ENCODE measurements at regions not wholly inside any gene's neighbourhood (a gene's known extent, or its start where the extent isn't known, plus 50 kb on each side); places are given as distances from the start of the nearest gene placed in this dataset.

GRCh38 chr18:28485210-28485801 lies 308.4 kb upstream of the CDH2 start:
- H3K27ac ChIP-seq: no peak overlapping the region
- H3K9me3 ChIP-seq (replicated peaks): no peaks in the 10 kb centered on the region
- H3K27me3 ChIP-seq (replicated peaks): no peaks in the 10 kb centered on the region
- no peak overlapping the region for H3K4me3 ChIP-seq
- DNase-seq (ENCODE audit: low read depth in 1 of 2, low spot score in 2 of 2): no peak
- no peaks in the 10 kb centered on the region for H3K36me3 ChIP-seq
- H3K4me1 ChIP-seq (replicated peaks): no peaks in the 10 kb centered on the region

GRCh38 chr18:28478531-28478930 lies 301.6 kb upstream of the CDH2 start:
- no peaks in the 10 kb centered on the region for H3K9me3 ChIP-seq (replicated peaks)
- no peak overlapping the region for H3K27ac ChIP-seq
- no peaks in the 10 kb centered on the region for H3K4me1 ChIP-seq (replicated peaks)
- DNase-seq (ENCODE audit: low read depth in 1 of 2, low spot score in 2 of 2): no peak
- no peak overlapping the region for H3K4me3 ChIP-seq
- H3K27me3 ChIP-seq (replicated peaks): no peaks in the 10 kb centered on the region
- no peaks in the 10 kb centered on the region for H3K36me3 ChIP-seq

GRCh38 chr18:28476302-28476701 lies 299.4 kb upstream of the CDH2 start:
- H3K27ac ChIP-seq: no peak overlapping the region
- H3K36me3 ChIP-seq: no peaks in the 10 kb centered on the region
- DNase-seq (ENCODE audit: low read depth in 1 of 2, low spot score in 2 of 2): no peak
- H3K27me3 ChIP-seq (replicated peaks): 0 out of 2 replicates have a peak, but pooled peaks cover 3% of the 10 kb centered on the region
- no peaks in the 10 kb centered on the region for H3K9me3 ChIP-seq (replicated peaks)
- H3K4me1 ChIP-seq (replicated peaks): no peaks in the 10 kb centered on the region
- no peak overlapping the region for H3K4me3 ChIP-seq

GRCh38 chr18:28469946-28470345 lies 293.0 kb upstream of the CDH2 start:
- no peaks in the 10 kb centered on the region for H3K9me3 ChIP-seq (replicated peaks)
- no peaks in the 10 kb centered on the region for H3K4me1 ChIP-seq (replicated peaks)
- 0 out of 2 replicates have a peak, but pooled peaks cover 3% of the 10 kb centered on the region for H3K27me3 ChIP-seq (replicated peaks)
- H3K4me3 ChIP-seq: no peak overlapping the region
- H3K27ac ChIP-seq: no peak overlapping the region
- H3K36me3 ChIP-seq: no peaks in the 10 kb centered on the region
- no peak for DNase-seq (ENCODE audit: low read depth in 1 of 2, low spot score in 2 of 2)

- 0 out of 2 replicates have a peak, but pooled peaks cover 3% of the 10 kb centered on the region for H3K27me3 ChIP-seq (replicated peaks)
- H3K36me3 ChIP-seq: no peaks in the 10 kb centered on the region
- H3K9me3 ChIP-seq (replicated peaks): no peaks in the 10 kb centered on the region
- DNase-seq (ENCODE audit: low read depth in 1 of 2, low spot score in 2 of 2): no peak
- H3K27ac ChIP-seq: no peak overlapping the region
- no peak overlapping the region for H3K4me3 ChIP-seq
- H3K4me1 ChIP-seq (replicated peaks): no peaks in the 10 kb centered on the region
These were observed 292.0 kb upstream of the CDH2 start for GRCh38 chr18:28468901-28469300.

- Histone ChIP-seq H3K9me3 (replicated peaks) (no peaks in the 10 kb centered on the region), H3K4me1 (replicated peaks) (no peaks in the 10 kb centered on the region), H3K36me3 (no peaks in the 10 kb centered on the region), H3K4me3 (no peak overlapping the region), H3K27me3 (replicated peaks) (no peaks in the 10 kb centered on the region), H3K27ac (no peak overlapping the region)
- no peak for DNase-seq (ENCODE audit: low read depth in 1 of 2, low spot score in 2 of 2)
These were observed 289.3 kb upstream of the CDH2 start for GRCh38 chr18:28466204-28466603.

- H3K27ac ChIP-seq: no peak overlapping the region
- DNase-seq (ENCODE audit: low read depth in 1 of 2, low spot score in 2 of 2): no peak
These were observed 282.7 kb upstream of the CDH2 start for GRCh38 chr18:28459587-28459986.

GRCh38 chr18:28458751-28459150 lies 281.8 kb upstream of the CDH2 start:
- Histone ChIP-seq H3K36me3 (no peaks in the 10 kb centered on the region), H3K4me3 (no peak overlapping the region), H3K27me3 (replicated peaks) (no peaks in the 10 kb centered on the region), H3K9me3 (replicated peaks) (no peaks in the 10 kb centered on the region), H3K27ac (no peak overlapping the region), H3K4me1 (replicated peaks) (no peaks in the 10 kb centered on the region)
- no peak for DNase-seq (ENCODE audit: low read depth in 1 of 2, low spot score in 2 of 2)

More at GRCh38 chr18:28459587-28459986, 282.7 kb upstream of the CDH2 start:
- no peaks in the 10 kb centered on the region for H3K36me3 ChIP-seq
- no peaks in the 10 kb centered on the region for H3K4me1 ChIP-seq (replicated peaks)
- H3K9me3 ChIP-seq (replicated peaks): no peaks in the 10 kb centered on the region
- H3K27me3 ChIP-seq (replicated peaks): no peaks in the 10 kb centered on the region
- H3K4me3 ChIP-seq: no peak overlapping the region

GRCh38 chr18:28457784-28458183 lies 280.9 kb upstream of the CDH2 start:
- Histone ChIP-seq H3K36me3 (no peaks in the 10 kb centered on the region), H3K27ac (no peak overlapping the region), H3K4me1 (replicated peaks) (no peaks in the 10 kb centered on the region), H3K4me3 (no peak overlapping the region), H3K27me3 (replicated peaks) (no peaks in the 10 kb centered on the region), H3K9me3 (replicated peaks) (no peaks in the 10 kb centered on the region)
- DNase-seq (ENCODE audit: low read depth in 1 of 2, low spot score in 2 of 2): no peak

- no peaks in the 10 kb centered on the region for H3K36me3 ChIP-seq
- H3K4me1 ChIP-seq (replicated peaks): no peaks in the 10 kb centered on the region
- no peak for DNase-seq (ENCODE audit: low read depth in 1 of 2, low spot score in 2 of 2)
- no peak overlapping the region for H3K4me3 ChIP-seq
- no peaks in the 10 kb centered on the region for H3K9me3 ChIP-seq (replicated peaks)
- H3K27me3 ChIP-seq (replicated peaks): no peaks in the 10 kb centered on the region
- H3K27ac ChIP-seq: no peak overlapping the region
These were observed 279.0 kb upstream of the CDH2 start for GRCh38 chr18:28455971-28456370.

GRCh38 chr18:28439870-28440269 lies 262.9 kb upstream of the CDH2 start:
- no peaks in the 10 kb centered on the region for H3K9me3 ChIP-seq (replicated peaks)
- no peak overlapping the region for H3K4me3 ChIP-seq
- no peaks in the 10 kb centered on the region for H3K27me3 ChIP-seq (replicated peaks)
- DNase-seq (ENCODE audit: low read depth in 1 of 2, low spot score in 2 of 2): no peak
- H3K36me3 ChIP-seq: no peaks in the 10 kb centered on the region
- no peak overlapping the region for H3K27ac ChIP-seq
- no peaks in the 10 kb centered on the region for H3K4me1 ChIP-seq (replicated peaks)

GRCh38 chr18:28438381-28438780 lies 261.5 kb upstream of the CDH2 start:
- Histone ChIP-seq H3K27ac (no peak overlapping the region), H3K27me3 (replicated peaks) (no peaks in the 10 kb centered on the region), H3K9me3 (replicated peaks) (no peaks in the 10 kb centered on the region), H3K4me1 (replicated peaks) (no peaks in the 10 kb centered on the region), H3K4me3 (no peak overlapping the region), H3K36me3 (no peaks in the 10 kb centered on the region)
- no peak for DNase-seq (ENCODE audit: low read depth in 1 of 2, low spot score in 2 of 2)

GRCh38 chr18:28432339-28432738 lies 255.4 kb upstream of the CDH2 start:
- no peaks in the 10 kb centered on the region; the same call in 1 of the 2 replicates for H3K27me3 ChIP-seq (replicated peaks)
- H3K9me3 ChIP-seq (replicated peaks): no peaks in the 10 kb centered on the region; the same call in 1 of the 2 replicates
- no peak for DNase-seq (ENCODE audit: low read depth in 1 of 2, low spot score in 2 of 2)
- no peaks in the 10 kb centered on the region for H3K4me1 ChIP-seq (replicated peaks)
- H3K4me3 ChIP-seq: no peak overlapping the region
- H3K36me3 ChIP-seq: no peaks in the 10 kb centered on the region
- H3K27ac ChIP-seq: no peak overlapping the region

GRCh38 chr18:28425886-28426285 lies 249.0 kb upstream of the CDH2 start:
- Histone ChIP-seq H3K27me3 (replicated peaks) (no peaks in the 10 kb centered on the region; the same call in 1 of the 2 replicates), H3K9me3 (replicated peaks) (no peaks in the 10 kb centered on the region; the same call in none of the 2 replicates), H3K36me3 (no peaks in the 10 kb centered on the region), H3K4me3 (no peak overlapping the region), H3K4me1 (replicated peaks) (no peaks in the 10 kb centered on the region), H3K27ac (no peak overlapping the region)
- DNase-seq (ENCODE audit: low read depth in 1 of 2, low spot score in 2 of 2): no peak

- DNase-seq (ENCODE audit: low read depth in 1 of 2, low spot score in 2 of 2): no peak
- Histone ChIP-seq H3K36me3 (no peaks in the 10 kb centered on the region), H3K27ac (no peak overlapping the region), H3K27me3 (replicated peaks) (no peaks in the 10 kb centered on the region), H3K4me1 (replicated peaks) (no peaks in the 10 kb centered on the region), H3K4me3 (no peak overlapping the region), H3K9me3 (replicated peaks) (no peaks in the 10 kb centered on the region; the same call in 1 of the 2 replicates)
These were observed 245.6 kb upstream of the CDH2 start for GRCh38 chr18:28422577-28422976.

Measured in SJSA1 (cell line).